ENCODE measurements at regions not wholly inside any gene's neighbourhood (a gene's known extent, or its start where the extent isn't known, plus 50 kb on each side); places are given as distances from the start of the nearest gene placed in this dataset.

- no peak for TF ChIP-seq RBBP5 (IDR thresholded peaks at IDR 0.05; ENCODE audit: borderline replicate concordance, low read depth, low read length)
- TF ChIP-seq RAD21 (IDR thresholded peaks at IDR 0.05 in 1 of 2, conservative IDR thresholded peaks at IDR 0.05 in 1 of 2; ENCODE audit: low read depth in 2 of 2, low read length in 2 of 2): no peak
- TF ChIP-seq SIN3A (conservative IDR thresholded peaks at IDR 0.05 in 1 of 2, IDR thresholded peaks at IDR 0.05 in 1 of 2; ENCODE audit: low read depth in 1 of 2, low read length in 2 of 2): no peak
Measured at GRCh38 chr2:57399057-57399456, 647.5 kb upstream of the VRK2 start.

All from H1 (cell line).